ENCODE measurements at regions not wholly inside any gene's neighbourhood (a gene's known extent, or its start where the extent isn't known, plus 50 kb on each side); places are given as distances from the start of the nearest gene placed in this dataset.
"Not testable (repeated sequence)": the region's sequence is repeated elsewhere in the genome, so short reads cannot be mapped to it uniquely, and the experiment has no call there.

- no peak for DNase-seq
These were observed 50.2 kb upstream of the SNAPC3 start for GRCh38 chr9:15372455-15372854.

DNA sequence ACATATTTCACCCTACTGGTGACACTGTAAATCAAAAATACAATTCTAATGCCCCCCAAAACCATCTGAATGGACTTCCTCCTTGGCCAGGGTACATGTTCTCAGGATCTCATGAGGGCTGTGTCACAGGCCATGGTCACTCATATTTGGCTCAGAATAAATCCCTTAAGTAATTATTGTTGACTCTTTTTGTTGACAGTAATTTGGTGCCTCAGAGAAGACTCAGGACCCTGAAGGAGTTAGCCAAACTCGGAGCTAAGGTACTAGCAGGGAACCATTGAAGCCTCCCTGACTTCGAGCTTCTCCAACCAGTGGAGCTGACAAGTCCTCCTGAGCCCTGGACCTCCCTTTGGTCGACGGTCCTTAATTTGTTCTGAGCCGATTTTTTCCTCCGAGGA, 51.2 kb upstream of the SNAPC3 start:
- no peak for DNase-seq

- DNase-seq: no peak
These were observed 51.9 kb upstream of the SNAPC3 start for GRCh38 chr9:15370466-15371447.

- no peak for DNase-seq
These were observed 52.8 kb upstream of the SNAPC3 start for GRCh38 chr9:15369871-15370270.

- no peak for DNase-seq
These were observed 53.4 kb upstream of the SNAPC3 start for GRCh38 chr9:15369238-15369637.

DNA sequence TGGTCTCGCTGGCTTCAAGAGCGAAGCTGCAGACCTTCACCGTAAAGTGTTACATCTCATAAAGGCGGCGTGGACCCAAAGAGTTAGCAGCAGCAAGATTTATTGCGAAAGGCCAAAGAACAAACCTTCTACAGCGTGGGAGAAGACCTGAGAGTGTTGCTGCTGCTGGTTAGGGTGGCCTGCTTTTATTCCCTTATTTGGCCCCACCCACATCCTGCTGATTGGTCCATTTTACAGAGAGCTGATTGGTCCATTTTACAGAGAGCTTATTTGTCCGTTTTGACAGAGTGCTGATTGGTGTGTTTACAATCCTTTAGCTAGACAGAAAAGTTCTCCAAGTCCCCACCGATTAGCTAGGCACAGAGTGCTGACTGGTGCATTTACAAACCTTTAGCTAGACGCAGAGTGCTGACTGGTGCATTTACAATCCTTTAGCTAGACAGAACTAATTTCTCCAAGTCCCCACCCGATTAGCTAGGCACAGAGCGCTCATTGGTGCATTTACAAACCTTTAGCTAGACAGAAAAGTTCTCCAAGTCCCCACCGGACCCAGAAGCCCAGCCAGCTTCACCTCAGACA, 57.6 kb upstream of the SNAPC3 start:
- not testable (repeated sequence) for DNase-seq

DNA sequence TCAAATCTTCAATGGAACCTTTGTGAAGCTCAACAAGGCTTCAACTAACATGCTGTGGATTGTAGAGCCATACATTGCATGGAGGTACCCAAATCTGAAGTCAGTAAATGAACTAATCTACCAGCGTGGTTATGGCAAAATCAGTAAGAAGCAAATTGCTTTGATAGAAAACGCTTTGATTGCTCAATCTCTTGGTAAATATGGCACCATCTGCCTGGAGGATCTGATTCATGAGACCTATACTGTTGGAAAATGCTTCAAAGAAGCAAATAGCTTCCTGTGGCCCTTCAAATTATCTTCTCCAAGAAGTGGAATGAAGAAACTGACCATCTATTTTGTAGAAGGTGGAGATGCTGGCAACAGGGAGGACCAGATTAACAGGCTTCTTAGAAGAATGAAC, 54.7 kb upstream of the TTC39B start:
- DNase-seq: no peak

DNA sequence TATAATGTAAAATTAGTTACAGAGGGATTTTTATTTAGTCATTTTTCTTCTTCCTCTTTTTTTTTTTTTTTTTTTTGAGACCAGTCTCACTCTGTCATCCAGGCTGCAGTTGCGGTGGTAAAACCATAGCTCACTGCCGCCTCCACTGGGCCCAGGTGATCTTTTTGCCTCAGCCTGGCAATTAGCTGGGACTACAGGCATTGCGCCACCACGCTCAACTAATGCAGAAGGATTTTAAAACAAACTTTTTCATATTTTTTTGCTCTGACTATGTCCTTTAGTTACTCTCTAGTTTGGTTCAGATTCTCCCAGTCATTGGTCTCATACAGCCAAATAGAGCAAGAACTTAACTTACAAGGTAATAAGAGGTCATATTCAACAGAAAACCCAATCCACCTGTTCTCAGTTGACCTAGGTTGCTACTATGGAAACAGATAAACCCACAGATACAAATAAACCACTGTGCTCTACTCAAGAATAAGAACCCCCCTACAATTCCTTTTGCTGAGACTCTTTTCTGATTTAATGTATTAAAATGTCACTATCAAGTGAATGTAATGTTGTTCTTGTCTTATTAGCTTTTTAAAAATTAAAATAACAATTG, 50.1 kb upstream of the TTC39B start:
- peak; percentile 60 for DNase-seq

Data from inflammatory macrophage treated with lipopolysaccharide for 4 hours (primary cell).